GM19035 (cell line): ENCODE measurements at regions not wholly inside any gene's neighbourhood (a gene's known extent, or its start where the extent isn't known, plus 50 kb on each side); places are given as distances from the start of the nearest gene placed in this dataset.

Experiments
- ATAC-seq: cut with Tn5 transposase; IDR thresholded peaks from one replicate; pipeline ENCODE4 v1.9.1; 2021; ENCODE audit not compliant: unreplicated experiment

DNA sequence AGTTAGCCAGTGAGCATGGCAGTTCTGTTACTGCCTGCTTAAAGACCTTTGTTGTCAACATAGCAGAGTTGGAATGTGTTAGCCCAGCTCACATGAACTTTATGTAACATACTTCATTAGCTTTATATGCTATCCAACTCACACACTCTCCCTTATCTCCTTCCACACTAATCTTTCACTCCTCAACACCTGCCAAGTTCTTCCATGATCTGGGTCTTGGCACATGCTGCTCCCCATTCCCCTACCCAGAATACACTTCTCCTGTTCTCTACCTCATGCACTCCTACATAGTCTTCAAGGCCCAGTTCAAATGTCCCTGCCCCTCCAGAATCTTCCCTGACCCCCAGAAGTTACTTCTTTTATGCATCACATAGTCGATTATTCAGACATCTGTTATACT, 179.3 kb downstream of the KATNAL1 start:
- no peak for ATAC-seq

DNA sequence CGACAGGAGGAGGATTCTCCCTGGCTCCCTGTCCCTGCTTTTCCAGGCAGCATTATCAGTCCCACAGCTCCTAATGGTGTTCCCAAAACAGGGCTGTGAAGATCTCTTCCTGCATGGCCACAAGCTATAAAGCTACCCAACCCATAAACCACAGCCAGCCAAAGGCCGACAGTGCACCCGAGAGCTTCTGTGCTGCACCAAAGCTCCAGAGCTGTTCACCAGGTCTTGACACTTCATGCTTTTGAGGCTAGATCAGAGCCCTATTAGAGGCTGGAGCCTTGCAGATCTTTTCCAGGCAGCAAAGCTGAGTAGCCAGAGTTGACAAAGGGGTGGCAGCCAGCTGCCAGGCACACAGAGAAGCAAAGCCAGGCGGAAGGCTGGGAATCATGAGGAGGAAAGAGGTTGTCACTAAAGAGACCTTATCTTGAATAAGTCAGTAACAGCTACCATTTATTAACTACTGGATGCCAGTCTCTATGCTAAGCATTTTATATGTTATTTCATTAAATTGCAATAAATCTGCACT, 180.4 kb downstream of the KATNAL1 start:
- ATAC-seq = no peak

DNA sequence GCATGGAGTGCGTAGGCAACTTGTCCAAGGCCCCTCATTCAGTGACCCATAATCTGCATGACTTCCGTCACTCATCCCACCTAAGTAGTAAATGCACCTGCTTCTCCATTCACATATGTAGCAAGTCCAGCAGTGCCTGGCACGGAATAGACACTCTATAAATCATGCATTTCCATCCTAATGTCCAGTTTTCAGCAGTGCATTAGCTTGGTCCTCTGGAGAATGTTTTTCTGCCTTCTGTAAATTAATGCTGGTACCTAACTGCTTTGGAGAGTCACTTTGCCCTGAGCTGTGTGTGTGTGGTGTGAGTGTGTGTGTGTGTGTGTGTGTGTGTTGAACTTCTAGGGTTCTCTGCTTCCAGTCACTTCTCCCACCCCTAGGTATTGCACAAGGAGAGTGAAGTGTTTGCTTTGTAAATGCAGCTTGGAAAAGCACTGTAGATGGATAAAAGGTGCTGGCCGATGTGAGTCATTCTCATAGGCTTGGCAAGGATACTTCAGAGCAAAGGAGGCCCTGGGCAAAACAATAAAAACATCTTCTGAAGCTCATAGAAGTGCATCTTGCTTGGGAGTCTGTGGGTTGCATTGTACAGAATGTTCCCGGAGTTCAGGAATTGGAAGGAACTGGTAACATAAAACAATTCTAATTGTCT, 181.8 kb downstream of the KATNAL1 start:
- ATAC-seq = no peak

DNA sequence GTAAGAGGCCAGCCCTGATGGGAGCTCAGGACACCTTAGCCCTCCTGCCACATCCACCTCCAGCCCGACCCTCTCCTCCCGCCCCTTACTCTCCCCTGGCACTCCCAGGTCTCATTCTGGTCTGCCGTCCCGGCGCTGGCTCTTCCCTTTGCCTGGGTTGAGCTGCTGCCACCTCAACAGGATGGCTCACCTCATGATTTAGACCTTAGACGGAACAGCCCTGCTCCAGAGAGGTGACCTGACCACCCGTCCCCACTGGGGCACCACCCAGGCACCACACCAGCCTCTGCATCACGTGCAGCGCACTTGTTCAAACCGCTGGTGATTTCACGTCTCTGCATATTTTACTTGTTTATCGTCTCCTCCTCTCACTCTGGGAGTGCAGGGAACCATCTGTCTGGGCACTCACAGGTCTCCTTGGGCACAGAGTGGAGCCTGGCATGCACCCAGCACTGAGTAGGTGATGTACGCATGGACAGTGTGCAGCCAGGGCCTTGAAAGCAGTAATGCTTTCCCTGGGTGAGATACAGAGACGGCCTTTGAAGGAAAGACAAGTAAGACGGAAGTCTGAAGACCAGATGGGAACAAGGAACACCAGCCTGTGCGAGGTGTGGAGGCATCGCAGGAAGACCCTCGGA, 183.1 kb downstream of the KATNAL1 start:
- no peak for ATAC-seq

DNA sequence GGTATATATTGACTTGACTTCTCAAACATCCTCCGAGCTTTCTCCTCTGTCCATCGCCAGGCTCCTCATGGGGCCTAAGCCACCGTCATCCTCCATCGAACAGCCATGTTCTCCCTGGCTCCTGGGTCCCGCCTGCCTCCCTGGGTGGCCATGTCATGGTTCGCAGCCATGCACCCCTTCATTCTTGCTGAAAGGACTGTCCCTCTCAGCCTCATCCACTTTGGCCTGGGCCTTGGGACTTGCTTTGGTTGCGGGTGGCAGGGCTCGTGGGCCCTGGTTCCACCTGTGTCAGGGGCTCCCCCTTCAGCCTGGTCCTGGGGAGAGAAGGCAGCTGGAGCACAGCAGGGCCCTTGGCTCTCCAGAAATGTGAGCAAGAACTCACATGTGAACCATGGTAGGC, 183.8 kb downstream of the KATNAL1 start:
- no peak for ATAC-seq

DNA sequence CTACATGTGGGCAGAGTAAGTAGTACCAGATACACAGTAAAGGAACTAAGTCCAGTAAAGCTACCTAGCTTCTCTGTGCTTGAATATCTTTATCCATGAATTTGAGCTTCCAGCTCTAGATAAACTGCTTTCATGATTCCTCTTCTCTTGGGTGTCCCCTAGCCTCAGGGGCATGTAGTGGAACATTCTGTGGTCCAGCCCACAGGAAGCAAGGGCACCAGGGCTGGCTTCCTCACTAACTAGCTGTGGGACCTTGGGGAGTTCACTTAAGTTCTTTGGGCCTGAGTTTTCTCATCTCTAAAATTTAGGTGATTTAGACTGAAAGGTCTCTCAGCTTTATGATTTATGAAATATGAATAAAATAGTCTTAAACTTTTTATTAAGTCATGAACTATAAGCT, 185.7 kb downstream of the KATNAL1 start:
- ATAC-seq = no peak

DNA sequence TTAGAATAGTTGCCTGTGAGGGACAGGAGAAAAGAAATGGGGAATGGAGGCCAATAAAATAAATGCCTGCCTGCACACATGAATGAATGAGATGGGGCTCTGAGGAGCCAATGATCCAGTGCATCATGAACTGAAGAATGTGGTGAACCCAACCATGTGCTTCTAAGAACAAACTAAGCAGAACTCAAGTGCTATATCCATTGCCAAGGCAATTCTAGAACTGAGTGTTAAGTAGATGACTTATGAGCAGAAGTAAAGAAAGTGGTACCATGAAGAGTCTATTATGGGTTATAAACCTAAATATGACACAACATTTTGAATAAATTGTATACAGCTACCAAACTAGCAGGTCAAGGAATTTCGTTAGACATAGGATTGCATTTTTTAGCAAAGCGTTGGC, 186.1 kb downstream of the KATNAL1 start:
- ATAC-seq = no peak

DNA sequence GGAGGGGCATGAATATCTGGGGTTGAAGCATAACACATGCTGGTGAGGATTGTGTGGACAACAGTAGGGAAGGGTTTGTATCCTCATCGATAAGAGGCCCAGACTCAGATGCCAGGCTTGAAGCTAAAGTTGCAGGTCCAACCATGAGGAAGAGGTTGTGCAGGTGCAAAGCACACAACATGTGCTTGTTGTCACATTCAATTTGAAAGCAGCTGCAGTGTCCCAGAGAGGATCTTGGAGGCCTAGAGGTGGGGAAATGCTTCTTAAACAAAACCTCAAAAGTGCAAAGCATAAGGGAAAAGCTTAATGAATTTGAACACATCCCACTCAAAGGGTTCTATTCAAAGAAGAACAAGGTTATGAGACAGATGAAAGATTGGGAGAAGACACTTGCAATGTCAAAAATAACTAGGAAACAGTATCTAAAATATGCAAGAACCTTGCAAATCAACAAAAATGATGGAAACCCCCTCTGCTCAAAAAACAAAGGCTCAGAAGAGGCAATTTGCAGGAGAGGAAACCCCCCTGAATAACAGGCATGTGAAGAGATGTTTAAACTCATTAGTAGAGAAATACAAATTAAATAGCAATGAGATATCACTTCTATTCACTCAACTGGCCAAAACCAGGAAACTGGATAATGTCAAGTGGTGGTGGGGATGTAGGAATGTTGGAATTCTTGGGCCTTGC, 187.1 kb downstream of the KATNAL1 start:
- no peak for ATAC-seq

DNA sequence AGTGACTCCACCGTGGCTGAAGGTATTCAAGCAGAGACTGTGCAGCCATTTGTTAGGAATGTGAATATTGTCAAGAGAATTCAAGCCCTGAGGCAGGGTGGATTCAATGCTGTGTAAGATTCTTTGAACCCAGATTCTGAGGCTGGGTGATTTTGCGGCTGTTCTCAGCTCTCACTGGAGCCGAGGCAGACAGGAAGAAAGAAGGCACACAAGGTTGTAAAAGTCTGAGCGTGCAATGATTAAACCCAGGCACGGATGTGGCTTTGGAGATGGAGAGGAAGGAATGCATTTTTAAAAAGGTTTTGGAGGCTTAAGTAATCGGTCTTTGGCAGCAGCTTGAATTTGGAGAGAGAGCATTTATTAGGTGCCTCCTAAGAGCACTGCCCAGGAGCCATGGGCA, 187.9 kb downstream of the KATNAL1 start:
- ATAC-seq = no peak

DNA sequence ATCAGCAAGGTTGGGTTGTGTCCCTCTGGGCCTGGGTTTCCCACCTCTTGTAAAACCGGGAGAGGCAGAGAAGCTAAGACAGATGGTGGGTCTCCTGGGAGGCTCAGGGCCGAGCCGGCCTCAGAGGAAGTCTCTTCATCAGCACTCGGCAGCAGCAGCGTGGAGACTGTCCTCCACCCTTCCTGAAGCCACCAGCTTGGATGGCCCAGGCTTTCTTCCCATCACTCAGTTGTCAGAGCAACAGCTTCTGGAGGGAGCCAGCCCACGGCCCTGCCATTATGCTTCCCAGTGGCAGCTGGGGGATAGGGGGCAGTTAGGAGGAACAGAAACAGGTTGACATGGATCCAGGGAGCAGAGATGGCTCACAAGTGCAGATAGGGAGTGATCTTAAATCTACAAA, 191.0 kb downstream of the KATNAL1 start:
- ATAC-seq = no peak

DNA sequence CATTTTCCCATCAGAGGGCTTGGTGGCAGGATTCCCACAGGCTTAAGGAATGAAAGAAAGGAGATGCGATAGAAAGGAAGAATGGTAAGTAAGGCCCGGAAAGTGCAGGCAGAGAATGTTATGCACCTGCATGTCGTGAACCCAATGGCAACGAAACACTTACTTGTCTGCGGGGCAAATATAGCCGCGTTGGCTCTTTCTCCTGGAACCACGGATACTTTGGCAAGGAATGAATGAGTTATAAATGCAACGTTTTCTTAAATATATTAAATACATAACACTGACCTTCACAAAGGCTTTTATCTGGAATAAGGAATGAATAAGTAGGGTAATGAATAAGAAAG, 192.1 kb downstream of the KATNAL1 start:
- ATAC-seq = no peak

DNA sequence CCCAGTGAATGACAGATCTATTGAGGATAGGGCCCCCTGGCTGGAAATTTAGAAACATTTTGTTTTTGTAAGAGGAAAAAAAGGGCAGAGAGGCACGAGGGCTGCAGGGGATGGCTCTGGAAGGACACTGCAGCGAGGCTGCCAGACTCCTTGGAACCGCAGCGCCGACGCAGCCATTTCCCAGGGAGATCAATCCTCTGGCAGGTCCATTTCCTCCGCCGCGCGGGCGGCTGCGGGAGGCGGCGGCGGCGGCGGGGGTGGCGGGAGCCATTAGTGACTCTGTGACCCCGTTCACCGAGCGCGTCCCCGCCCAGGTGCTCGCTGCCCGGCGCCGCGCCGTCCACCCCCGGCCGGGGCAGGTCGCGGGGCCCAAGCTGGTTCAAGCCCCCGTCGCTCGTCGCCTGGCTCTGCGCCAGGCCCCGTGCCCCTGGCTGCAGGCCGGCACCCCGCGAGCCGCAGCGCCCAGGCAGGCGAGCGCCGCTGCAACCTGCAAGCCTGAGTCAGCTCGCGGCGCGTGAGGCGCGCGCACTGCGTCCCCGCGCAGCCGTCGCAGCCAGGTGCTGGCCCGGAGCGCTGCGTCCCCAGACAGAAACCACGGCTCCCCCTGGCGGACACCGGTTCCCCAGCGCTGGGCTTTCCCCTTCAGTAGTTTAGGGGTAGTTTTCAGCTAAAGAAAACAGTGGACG, 192.6 kb downstream of the KATNAL1 start:
- peak; percentile 89 for ATAC-seq

DNA sequence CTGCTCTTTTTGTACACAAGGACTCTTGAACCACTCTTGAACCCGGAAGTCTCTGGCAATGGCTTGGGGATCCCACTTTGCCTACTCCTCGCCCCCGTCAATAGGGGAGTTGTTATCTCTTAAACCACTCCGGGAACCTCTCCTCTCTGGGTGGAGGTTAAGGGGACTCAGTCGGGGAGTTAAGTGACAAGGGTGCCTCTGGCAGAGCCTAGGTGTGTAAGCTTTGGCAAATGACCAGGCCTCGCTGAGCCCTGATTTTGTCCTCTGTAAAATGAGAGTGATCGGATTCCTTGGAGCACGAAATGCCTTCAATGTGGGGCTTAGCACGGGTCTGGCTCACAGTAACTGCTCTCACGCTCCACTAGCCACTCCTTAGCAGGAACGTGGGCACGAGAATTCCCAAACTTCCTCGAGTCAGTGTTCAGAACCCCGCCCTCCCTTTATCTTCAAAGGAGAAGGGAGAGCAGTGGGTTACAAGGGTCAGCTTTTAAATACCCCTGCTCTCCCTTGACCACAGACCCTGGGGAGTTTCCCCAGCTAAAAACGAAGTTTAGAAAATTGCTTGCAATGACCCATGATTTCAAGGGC, 193.3 kb downstream of the KATNAL1 start:
- ATAC-seq = no peak

DNA sequence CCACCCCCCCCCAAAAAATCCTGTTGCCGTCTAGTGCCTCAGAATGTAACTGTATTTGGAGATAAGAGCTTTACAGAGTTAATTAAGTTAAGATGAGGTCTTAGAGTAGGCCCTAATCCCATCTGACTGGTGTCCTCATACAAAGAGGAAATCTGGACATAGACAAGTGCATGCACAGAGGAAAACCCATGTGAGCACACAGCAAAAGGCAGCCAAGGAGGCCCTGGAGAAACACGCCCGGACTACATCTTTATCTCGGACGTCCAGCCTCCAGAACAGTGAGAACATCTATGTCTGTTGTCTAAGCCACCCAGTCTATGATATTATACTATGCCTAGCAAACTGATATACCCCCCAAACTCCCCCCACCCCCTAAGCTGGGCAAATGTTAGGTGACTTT, 193.8 kb downstream of the KATNAL1 start:
- ATAC-seq = no peak

DNA sequence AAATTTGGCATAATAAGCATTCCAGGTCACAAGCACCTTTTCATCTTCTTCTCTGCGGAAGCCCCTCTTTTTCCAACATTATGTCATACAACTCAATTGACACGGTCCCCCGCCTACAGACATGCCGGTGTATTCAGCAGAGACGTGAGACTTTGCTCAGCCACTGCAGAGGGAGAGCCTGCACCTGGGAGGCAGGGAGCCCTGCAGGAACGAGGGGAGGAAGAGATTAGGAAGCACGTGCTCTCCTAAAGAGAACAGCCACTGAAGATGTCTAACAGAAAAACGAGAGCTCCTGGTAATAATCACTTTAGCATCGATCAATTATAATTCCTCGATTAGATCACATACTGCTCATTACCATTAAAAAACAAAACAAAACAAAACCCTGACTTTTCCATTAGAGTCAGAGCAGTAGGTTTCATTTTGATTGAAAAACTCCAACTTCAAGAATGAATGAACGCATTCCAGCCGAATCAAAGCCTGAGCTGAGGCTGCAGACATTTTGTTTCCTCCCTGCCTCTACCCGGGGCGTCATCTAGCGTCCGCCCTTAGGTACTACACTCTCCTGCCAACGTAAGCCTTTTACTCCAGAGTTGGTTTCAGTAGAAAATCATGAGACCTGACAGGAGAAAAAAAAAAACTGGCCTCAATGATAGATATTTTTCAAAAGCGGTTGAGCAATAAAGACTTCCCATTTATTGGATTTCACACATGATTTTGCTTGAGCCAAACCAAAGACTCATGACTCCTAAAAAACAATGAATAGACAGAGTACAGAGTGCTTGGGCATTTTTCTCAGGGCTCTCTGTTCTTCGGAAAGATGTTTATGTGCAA, 194.5 kb downstream of the KATNAL1 start:
- ATAC-seq = no peak

DNA sequence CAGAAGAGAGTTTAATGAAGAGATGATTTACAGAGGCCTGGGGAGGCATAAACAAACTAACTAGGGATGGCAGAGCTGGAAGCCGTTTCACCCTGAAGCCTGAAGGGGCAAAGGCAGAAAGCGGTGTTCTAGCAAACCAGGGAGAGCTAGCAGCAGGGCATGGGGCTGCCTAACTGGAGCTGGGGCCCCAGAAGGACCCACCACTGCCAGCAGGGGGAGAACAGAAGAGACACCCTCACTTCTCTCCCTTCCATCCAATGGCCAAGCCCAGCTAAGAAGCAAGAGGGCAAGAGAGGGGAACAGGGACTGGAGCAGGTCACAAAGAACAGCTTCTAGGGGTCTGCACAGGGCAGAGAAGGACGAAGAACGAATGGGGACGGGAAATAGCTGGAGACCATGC, 195.5 kb downstream of the KATNAL1 start:
- no peak for ATAC-seq

DNA sequence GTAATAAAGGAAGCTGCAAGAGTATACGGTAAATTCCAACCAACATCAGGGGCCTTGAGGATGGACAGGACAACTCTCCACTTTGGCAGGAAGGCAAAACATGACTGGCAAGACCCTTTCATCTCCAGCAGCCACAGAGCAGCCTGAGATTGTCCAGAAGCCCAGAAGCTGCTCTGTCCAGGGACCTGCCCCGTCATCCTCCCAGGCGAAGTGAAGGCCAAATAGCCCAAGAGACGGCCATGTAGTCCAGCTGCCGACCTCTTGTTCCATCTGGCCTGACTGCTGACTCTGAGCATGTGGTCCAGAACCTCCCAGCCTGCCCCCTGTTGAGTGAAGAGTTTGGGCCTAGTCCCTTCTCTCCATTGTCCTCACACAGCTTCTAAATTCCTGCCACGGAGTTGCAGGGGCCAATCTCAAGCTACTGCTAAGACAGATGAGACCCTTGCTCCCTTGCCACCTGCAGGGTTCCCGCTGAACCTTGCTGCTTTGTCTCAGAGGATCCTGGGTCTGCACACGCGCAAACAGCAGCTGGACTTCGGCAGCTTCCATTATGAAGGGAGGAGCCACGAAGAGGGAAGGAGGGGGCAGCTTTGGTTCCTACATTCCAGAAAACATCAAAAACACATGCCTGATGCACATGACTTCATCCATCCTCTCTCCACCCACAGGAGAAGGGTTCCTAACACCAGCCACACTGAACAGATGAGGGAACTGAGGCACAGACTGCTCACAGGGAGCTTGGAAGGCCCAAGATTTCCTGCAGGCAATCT, 196.9 kb downstream of the KATNAL1 start:
- no peak for ATAC-seq

DNA sequence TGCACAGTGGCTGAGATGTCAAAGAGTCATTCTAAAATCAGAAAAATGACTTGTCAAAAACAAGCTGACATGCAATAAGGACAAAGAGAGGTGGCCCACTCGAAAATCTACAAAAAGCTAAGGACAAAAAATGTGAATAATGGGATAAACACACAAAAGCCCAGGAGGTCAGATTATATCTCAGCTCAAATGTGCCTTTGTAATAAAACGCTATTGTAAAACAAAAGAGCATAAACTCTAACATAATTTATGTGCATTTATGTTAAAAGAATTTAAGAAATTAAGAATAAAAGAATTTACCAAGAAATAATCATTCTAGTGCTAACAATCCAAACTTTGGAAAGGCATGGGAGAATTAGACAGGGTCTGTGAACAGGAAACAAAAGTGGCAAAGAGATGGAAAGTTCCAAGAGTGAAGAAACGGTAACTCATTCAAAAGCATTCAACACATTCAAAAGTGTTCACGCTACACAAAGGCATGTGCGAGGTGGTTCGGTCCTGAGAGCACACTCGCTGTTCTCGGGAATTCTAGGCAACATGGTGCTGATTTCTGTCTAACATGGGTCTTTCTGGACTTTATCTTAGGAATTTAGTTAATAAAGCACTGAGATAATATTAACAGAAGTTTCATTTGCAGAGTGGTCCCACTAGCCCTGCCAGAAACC, 197.7 kb downstream of the KATNAL1 start:
- no peak for ATAC-seq

DNA sequence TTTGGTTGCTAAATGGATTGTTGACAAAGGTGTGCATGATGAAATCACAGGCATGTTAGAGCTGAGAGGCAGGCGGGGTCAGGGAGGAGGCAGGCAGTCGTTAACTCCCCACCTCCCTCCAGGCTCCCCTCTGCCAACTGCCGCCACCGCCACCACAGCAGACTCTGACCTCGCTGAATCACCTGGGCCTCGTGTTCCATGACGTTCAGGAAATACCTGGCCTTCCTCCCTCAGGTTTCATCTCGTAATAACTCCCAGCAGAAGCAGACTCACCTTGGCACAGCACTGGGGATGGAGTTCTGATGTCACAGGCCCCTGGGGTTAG, 198.5 kb downstream of the KATNAL1 start:
- no peak for ATAC-seq
